Glomerular visceral epithelial cell (primary cell): ENCODE measurements at regions not wholly inside any gene's neighbourhood (a gene's known extent, or its start where the extent isn't known, plus 50 kb on each side); places are given as distances from the start of the nearest gene placed in this dataset.
A peak's percentile ranks its signal among the peaks of the same experiment; 100 is the strongest.
"Not testable (repeated sequence)": the region's sequence is repeated elsewhere in the genome, so short reads cannot be mapped to it uniquely, and the experiment has no call there.

Experiments
- DNase-seq: peaks from one replicate; pipeline ENCODE4 v3.0.0-alpha.2; 2016; ENCODE audit errors: extremely low spot score

- peak; percentile 85 for DNase-seq
Measured at GRCh38 chr10:57692255-57692980, 575.3 kb downstream of the IPMK start.

GRCh38 chr10:57689596-57690297 lies 577.9 kb downstream of the IPMK start:
- no peak for DNase-seq

DNA sequence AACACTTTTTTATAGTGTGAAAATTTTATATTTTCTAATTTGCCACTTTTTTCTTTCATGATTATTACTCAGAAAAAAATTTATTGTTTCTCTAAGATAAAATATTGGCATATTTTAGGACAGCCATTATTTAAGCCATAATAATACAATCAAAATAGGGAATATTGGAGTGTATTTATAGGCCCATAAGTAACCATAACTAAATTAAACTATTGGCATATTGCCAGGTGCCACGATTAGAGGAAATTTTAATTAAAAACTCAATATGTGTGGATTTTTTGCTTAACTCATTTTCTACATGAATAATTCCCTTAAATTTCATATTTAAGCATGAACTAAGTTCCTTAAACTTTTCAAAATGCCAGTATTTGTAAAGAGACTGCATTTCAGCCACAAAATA lies 587.8 kb downstream of the IPMK start:
- DNase-seq: no peak

GRCh38 chr10:57675125-57675524 lies 592.6 kb downstream of the IPMK start:
- no peak for DNase-seq

GRCh38 chr10:57673446-57673960 lies 594.2 kb downstream of the IPMK start:
- no peak for DNase-seq

DNA sequence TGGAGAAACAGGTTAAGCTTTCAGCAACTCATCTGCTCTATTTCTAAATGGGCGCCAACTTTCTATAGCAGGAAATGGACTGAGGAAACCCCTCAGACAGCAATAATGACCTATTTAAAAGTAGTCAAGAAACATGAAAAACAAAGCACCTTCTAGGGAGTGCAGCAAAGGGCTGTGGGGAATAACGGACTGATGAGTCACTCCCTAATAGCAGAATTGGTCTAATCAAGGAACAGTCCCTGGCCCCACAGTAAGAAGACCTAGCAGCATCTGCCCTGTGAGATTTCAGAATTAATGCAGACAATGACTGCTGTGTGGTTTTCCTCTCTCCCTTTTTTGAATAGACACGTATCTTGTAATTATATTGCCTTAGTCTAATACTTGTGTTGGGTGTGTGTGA lies 602.9 kb downstream of the IPMK start:
- DNase-seq: no peak

GRCh38 chr10:57663401-57663800 lies 604.3 kb downstream of the IPMK start:
- no peak for DNase-seq

GRCh38 chr10:57661206-57661605 lies 606.5 kb downstream of the IPMK start:
- no peak for DNase-seq

- peak; percentile 69 for DNase-seq
Measured at GRCh38 chr10:57657164-57657765, 610.4 kb downstream of the IPMK start.

DNA sequence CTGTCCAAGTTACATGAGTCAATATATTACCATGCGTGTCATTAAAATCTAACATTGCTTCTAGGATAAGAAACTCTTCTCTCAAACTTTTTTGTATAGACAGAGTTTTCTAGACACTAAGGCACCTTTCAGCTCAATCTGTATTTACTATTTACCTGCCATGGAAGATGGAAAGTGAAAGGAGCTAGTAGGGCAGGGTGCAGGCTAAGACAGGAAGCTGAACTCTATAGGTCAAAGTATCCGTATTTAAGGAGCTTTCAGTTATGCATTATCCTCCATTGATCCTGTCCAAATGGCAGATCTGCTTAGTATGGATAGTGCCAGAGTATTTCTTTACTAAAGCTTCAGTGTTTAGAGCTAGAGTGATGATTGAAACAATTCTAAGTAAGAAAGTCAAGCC lies 612.8 kb downstream of the IPMK start:
- DNase-seq: no peak

DNA sequence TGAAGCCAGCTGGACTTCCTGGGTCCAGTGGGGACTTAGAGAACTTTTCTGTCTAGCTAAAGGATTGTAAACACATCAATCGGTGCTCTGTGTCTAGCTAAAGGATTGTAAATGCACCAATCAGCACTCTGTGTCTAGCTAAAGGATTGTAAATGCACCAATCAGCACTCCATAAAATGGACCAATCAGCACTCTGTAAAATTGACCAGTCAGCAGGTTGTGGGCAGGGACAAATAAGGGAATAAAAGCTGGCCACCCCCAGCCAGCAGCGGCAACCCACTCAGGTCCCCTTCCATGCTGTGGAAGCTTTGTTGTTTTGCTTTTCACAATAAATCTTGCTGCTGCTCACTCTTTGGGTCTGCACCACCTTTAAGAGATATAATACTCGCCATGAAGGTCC lies 622.6 kb downstream of the IPMK start:
- not testable (repeated sequence) for DNase-seq

- no peak for DNase-seq
Measured at GRCh38 chr10:57638411-57638810, 629.3 kb downstream of the IPMK start.

- peak; percentile 31 for DNase-seq
Measured at GRCh38 chr10:57628592-57629284, 639.0 kb downstream of the IPMK start.

DNA sequence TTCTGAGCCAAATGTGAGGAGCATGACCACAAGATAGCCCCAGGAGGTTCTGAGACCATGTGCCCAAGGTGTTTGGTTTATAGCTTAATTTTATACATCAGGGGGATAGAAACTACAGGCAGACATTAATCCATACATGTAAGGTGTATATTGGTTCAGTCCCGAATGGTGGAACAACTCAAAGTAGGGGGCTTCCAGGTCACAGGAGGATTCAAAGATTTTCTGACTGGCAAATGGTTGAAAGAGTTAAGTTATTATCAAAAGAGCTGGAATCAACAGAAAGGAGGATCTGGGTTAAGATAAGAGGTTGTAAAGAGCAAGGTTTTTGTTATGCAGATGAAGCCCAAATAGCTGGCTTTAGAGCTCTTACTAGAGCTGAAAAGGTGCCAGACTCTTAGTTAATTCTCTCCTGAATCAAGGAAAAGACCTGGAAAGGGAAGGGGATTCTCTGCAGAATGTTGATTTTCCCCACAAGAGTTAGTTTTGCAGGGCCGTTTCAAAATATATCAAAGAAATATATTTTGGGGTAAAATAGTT lies 640.0 kb downstream of the IPMK start:
- no peak for DNase-seq

GRCh38 chr10:57624856-57625592 lies 642.7 kb downstream of the IPMK start:
- no peak for DNase-seq

DNA sequence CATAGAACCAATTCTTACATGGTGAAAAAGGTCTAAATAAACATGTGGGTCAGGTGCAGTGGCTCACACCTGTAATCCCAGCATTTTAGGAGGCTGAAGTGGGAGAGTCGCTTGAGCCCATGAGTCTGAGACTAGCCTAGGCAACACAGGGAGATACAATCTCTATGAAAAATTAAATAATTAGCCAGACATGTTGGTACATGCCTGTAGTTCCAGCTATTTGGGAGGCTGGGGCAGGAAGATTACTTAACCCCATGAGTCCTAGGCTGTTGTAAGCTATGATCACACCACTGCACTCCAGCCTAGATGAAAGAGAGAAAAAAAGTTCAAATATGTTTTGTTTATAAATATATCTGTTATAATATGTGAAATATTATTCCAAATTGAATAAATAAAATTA lies 643.6 kb downstream of the IPMK start:
- DNase-seq: no peak

GRCh38 chr10:57621466-57621865 lies 646.2 kb downstream of the IPMK start:
- no peak for DNase-seq

DNA sequence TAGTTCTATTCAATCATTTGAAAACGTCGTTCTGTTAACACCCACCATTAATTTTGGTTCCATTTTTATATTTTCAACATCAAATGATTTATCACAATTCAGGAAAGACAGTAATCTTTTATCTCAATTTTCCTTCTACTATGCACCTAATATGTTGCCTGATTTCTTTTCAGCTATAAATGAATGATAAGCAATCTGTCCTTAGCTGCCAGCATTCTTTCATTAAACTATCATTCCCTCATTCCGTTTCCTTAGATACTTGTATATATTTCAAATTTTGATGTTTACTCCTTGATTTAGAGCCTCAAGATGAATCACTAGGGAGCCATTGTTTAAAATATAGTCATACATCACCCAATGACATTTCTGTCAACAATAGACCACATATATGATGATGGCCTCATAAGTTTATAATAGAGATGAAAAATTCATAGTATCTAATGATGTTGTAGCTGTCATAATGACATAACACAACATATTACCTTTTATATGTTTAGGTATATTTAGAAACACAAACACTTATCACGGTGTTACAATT lies 661.7 kb downstream of the IPMK start:
- DNase-seq: no peak

- no peak for DNase-seq
Measured at GRCh38 chr10:57599440-57599839, 668.3 kb downstream of the IPMK start.

GRCh38 chr10:57593983-57594573 lies 673.6 kb downstream of the IPMK start:
- no peak for DNase-seq

DNA sequence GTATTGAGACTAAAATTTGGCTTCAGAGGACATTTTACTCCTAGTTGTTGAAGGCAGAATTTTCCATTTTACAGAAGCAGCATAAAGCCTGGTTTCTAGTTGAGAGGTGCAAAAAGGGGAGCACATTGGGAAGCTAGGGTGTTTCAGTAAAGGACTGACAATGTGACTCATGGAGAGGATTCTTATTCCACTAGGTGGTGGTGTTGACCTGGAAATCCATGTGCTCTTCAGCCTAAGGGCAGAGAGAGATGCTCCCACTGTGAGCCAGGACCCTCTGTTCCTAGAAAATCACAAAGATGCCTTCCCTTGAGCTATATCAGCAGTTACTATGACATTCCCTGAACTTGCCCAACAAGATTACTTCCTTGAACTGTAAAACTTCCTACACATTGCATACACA lies 687.8 kb downstream of the IPMK start:
- DNase-seq: peak; percentile 52
